Sigmoid colon (tissue), 6 donors: ENCODE measurements at regions not wholly inside any gene's neighbourhood (a gene's known extent, or its start where the extent isn't known, plus 50 kb on each side); places are given as distances from the start of the nearest gene placed in this dataset.

Source experiments
- DNase-seq: peaks from one replicate; pipeline ENCODE4 v3.0.0-alpha.2; 2019
- H3K27ac ChIP-seq, 4 donors: fragments of 200-600 bp; sonication (generic); one replicate each; pipeline ENCODE4 v1.5.1; 2016 to 2019; ENCODE audit warnings: mild to moderate bottlenecking in 1 of 4
- H3K27me3 ChIP-seq, 3 donors: fragments of 200-600 bp; sonication (generic); one replicate each; pipeline ENCODE4 v1.5.1; 2019; ENCODE audit warnings: mild to moderate bottlenecking in 1 of 3
- H3K36me3 ChIP-seq, 4 donors: fragments of 200-600 bp; sonication (generic); one replicate each; pipeline ENCODE4 v1.5.1; 2016 to 2019
- H3K4me1 ChIP-seq, 4 donors: fragments of 200-600 bp; sonication (generic); one replicate each; pipeline ENCODE4 v1.5.1; 2017 to 2019
- H3K4me3 ChIP-seq, 4 donors: fragments of 200-600 bp; sonication (generic); one replicate each; pipeline ENCODE4 v1.5.1; 2017 to 2019; ENCODE audit warnings: mild to moderate bottlenecking in 2 of 4, moderate library complexity in 1 of 4
- H3K9me3 ChIP-seq, 4 donors: fragments of 200-600 bp in 3 of 4; sonication (generic) in 3 of 4; one replicate each; pipeline versions ENCODE4 v1.5.1 to v1.6.1; 2013 to 2019
- CTCF ChIP-seq, 4 experiments: fragments of 450-650 bp in 3 of 4; fragments of 200-600 bp in 1 of 4; IDR thresholded peaks; one replicate each; pipeline ENCODE4 v1.5.1; 2016 to 2019; ENCODE audit warnings: antibody characterized with exemption in 4 of 4, mild to moderate bottlenecking in 3 of 4, moderate library complexity in 2 of 4
- EP300 ChIP-seq, 4 donors: sonication (generic); formaldehyde crosslinking; IDR thresholded peaks; one replicate each; pipeline ENCODE4 v1.6.1; 2017; ENCODE audit warnings: antibody characterized with exemption in 4 of 4
- POLR2A ChIP-seq, 2 donors: fragments of 450-650 bp; IDR thresholded peaks; one replicate each; pipeline ENCODE4 v1.6.1; 2016; ENCODE audit warnings: antibody characterized with exemption in 2 of 2, mild to moderate bottlenecking in 2 of 2, moderate library complexity in 2 of 2
- POLR2AphosphoS5 ChIP-seq, 4 donors: sonication (generic); formaldehyde crosslinking; IDR thresholded peaks; one replicate each; pipeline ENCODE4 v1.6.1; 2017; ENCODE audit warnings: antibody characterized with exemption in 4 of 4
- WGBS, 2 donors: extraction: QIAGEN DNeasy Blood & Tissue Kit; methylation state at CpG; one replicate each; pipeline ENCODE4 v1.1.7; 2013; 5-methylcytosine and 5-hydroxymethylcytosine counted together
- intact Hi-C: fragments of 100-400 bp; cut with DNase I; formaldehyde crosslinking; loops from one replicate; pipeline ENCODE4 v1.15.1; 2023
- donor health status: healthy with polysubstance abuse.
- donor health status: healthy.

GRCh38 chr14:44271637-44272036, 235.4 kb downstream of the FSCB start:
- WGBS, 2 donors = 91% methylated on average over 2 of the region's 2 CpGs
- Histone ChIP-seq H3K9me3 (no peaks in the 10 kb centered on the region), H3K27ac (no peak overlapping the region), H3K4me1 (no peaks in the 10 kb centered on the region), H3K27me3 (no peaks in the 10 kb centered on the region), H3K36me3 (no peaks in the 10 kb centered on the region), H3K4me3 (no peak overlapping the region)
- TF ChIP-seq POLR2AphosphoS5 (IDR thresholded peaks at IDR 0.05) (no peak), POLR2A (IDR thresholded peaks at IDR 0.05) (no peak)
- intact Hi-C loops = no loop called here
- no peak for DNase-seq

- H3K4me3 ChIP-seq = no peak overlapping the region
- H3K9me3 ChIP-seq = no peaks in the 10 kb centered on the region
- intact Hi-C loops = no loop called here
- no peak overlapping the region for H3K27ac ChIP-seq
- no peaks in the 10 kb centered on the region for H3K27me3 ChIP-seq
- no peak for TF ChIP-seq POLR2AphosphoS5 (IDR thresholded peaks at IDR 0.05)
- no peak for TF ChIP-seq EP300 (IDR thresholded peaks at IDR 0.05)
- TF ChIP-seq POLR2A (IDR thresholded peaks at IDR 0.05) = no peak
- TF ChIP-seq CTCF (IDR thresholded peaks at IDR 0.05) = no peak
- H3K4me1 ChIP-seq = no peaks in the 10 kb centered on the region
- WGBS, 2 donors = 89 to 93% methylated on average over 3 of the region's 3 CpGs
- no peak for DNase-seq
- H3K36me3 ChIP-seq = no peaks in the 10 kb centered on the region
Measured at GRCh38 chr14:44271006-44271405, 236.1 kb downstream of the FSCB start.

GRCh38 chr14:44265246-44265645, 241.8 kb downstream of the FSCB start:
- Histone ChIP-seq H3K36me3 (no peaks in the 10 kb centered on the region), H3K4me1 (no peaks in the 10 kb centered on the region), H3K27ac (no peak overlapping the region), H3K27me3 (no peaks in the 10 kb centered on the region), H3K9me3 (peaks cover 0 to 7% (median 0%) of the 10 kb centered on the region in 4 donors), H3K4me3 (no peak overlapping the region)
- WGBS, 2 donors = 23 to 58% methylated on average over 2 of the region's 2 CpGs
- intact Hi-C loops = no loop called here
- TF ChIP-seq CTCF (IDR thresholded peaks at IDR 0.05) (no peak), POLR2A (IDR thresholded peaks at IDR 0.05) (no peak), POLR2AphosphoS5 (IDR thresholded peaks at IDR 0.05) (no peak), EP300 (IDR thresholded peaks at IDR 0.05) (no peak)
- DNase-seq = no peak

- intact Hi-C loops = no loop called here
- Histone ChIP-seq H3K4me1 (no peaks in the 10 kb centered on the region), H3K27ac (no peak overlapping the region), H3K27me3 (no peaks in the 10 kb centered on the region), H3K36me3 (no peaks in the 10 kb centered on the region), H3K4me3 (no peak overlapping the region), H3K9me3 (no peaks in the 10 kb centered on the region)
- TF ChIP-seq POLR2AphosphoS5 (IDR thresholded peaks at IDR 0.05) (no peak), POLR2A (IDR thresholded peaks at IDR 0.05) (no peak), EP300 (IDR thresholded peaks at IDR 0.05) (no peak), CTCF (IDR thresholded peaks at IDR 0.05) (no peak)
- DNase-seq = no peak
Measured at GRCh38 chr14:44215660-44216059, 291.4 kb downstream of the FSCB start.

GRCh38 chr14:44211718-44212117, 295.4 kb downstream of the FSCB start:
- WGBS, 2 donors = 71 to 89% methylated on average over 2 of the region's 2 CpGs
- Histone ChIP-seq H3K36me3 (no peaks in the 10 kb centered on the region), H3K4me1 (no peaks in the 10 kb centered on the region), H3K27me3 (no peaks in the 10 kb centered on the region), H3K9me3 (no peaks in the 10 kb centered on the region), H3K4me3 (no peak overlapping the region), H3K27ac (no peak overlapping the region)
- TF ChIP-seq POLR2AphosphoS5 (IDR thresholded peaks at IDR 0.05) = no peak
- no peak for TF ChIP-seq EP300 (IDR thresholded peaks at IDR 0.05)
- no peak for TF ChIP-seq CTCF (IDR thresholded peaks at IDR 0.05)
- TF ChIP-seq POLR2A (IDR thresholded peaks at IDR 0.05) = no peak
- no peak for DNase-seq
- intact Hi-C loops = no loop called here
